Activated CD8-positive, alpha-beta T cell treated with anti-CD3 and anti-CD28 coated beads, Interleukin-2, amount 10 ng/mL, durations not matched to agents 7 days and 5 days (primary cell): ENCODE measurements at regions not wholly inside any gene's neighbourhood (a gene's known extent, or its start where the extent isn't known, plus 50 kb on each side); places are given as distances from the start of the nearest gene placed in this dataset.

Experiments used
- ATAC-seq: fragments of 150-1000 bp; cut with Tn5 transposase; one replicate; pipeline ENCODE4 v1.10.0; 2021; ENCODE audit warnings: moderate library complexity
- CTCF ChIA-PET: fragments of 350-600 bp; sonication (Branson Sonifier 250); formaldehyde crosslinking; loops from one replicate; lab custom pipeline; 2021; ENCODE audit warnings: antibody characterized with exemption; lab: Charles Lee
- POLR2A ChIA-PET: fragments of 350-600 bp; sonication (Branson Sonifier 250); formaldehyde crosslinking; loops from one replicate; lab custom pipeline; 2021; ENCODE audit warnings: antibody characterized with exemption; lab: Charles Lee
- DNase-seq: peaks from one replicate; pipeline ENCODE4 v3.0.0-alpha.2; 2020
- H3K27ac Mint-ChIP-seq: one replicate; pipeline ENCODE4 v1.8.0; 2021; ENCODE audit warnings: mild to moderate bottlenecking, mixed read lengths
- H3K27me3 Mint-ChIP-seq: one replicate; pipeline ENCODE4 v1.8.0; 2021; ENCODE audit warnings: low read depth, mixed read lengths
- H3K36me3 Mint-ChIP-seq: one replicate; pipeline ENCODE4 v1.8.0; 2021; ENCODE audit warnings: low read depth, mixed read lengths
- H3K4me1 Mint-ChIP-seq: one replicate; pipeline ENCODE4 v1.8.0; 2021; ENCODE audit warnings: low read depth, mixed read lengths
- H3K4me3 Mint-ChIP-seq: one replicate; pipeline ENCODE4 v1.8.0; 2021; ENCODE audit warnings: mild to moderate bottlenecking, mixed read lengths
- H3K9me3 Mint-ChIP-seq: one replicate; pipeline ENCODE4 v1.8.0; 2022; ENCODE audit warnings: mixed read lengths; ENCODE audit not compliant: insufficient read depth

GRCh38 chr1:94698356-94698755, 121.8 kb upstream of the SLC44A3 start:
- no peak for ATAC-seq
- no peak overlapping the region for H3K27ac Mint-ChIP-seq
- no peak overlapping the region for H3K4me3 Mint-ChIP-seq
- POLR2A ChIA-PET: interaction anchor here (0.6 kb wide), 1 partner anchor 98 kb away, joined by 3 read pairs; no protein-coding TSS in a partner anchor
- peaks cover 18% of the 10 kb centered on the region for H3K27me3 Mint-ChIP-seq
- peaks cover 6% of the 10 kb centered on the region for H3K4me1 Mint-ChIP-seq
- no peaks in the 10 kb centered on the region for H3K36me3 Mint-ChIP-seq
- no peak for DNase-seq
- CTCF ChIA-PET: no interaction called here
- no peaks in the 10 kb centered on the region for H3K9me3 Mint-ChIP-seq

GRCh38 chr1:94697839-94698238, 122.3 kb upstream of the SLC44A3 start:
- H3K9me3 Mint-ChIP-seq: no peaks in the 10 kb centered on the region
- H3K4me3 Mint-ChIP-seq: no peak overlapping the region
- H3K27ac Mint-ChIP-seq: no peak overlapping the region
- CTCF ChIA-PET: no interaction called here
- H3K27me3 Mint-ChIP-seq: peaks cover 17% of the 10 kb centered on the region
- ATAC-seq (no peak), DNase-seq (no peak)
- POLR2A ChIA-PET: no interaction called here
- H3K4me1 Mint-ChIP-seq: peaks cover 6% of the 10 kb centered on the region
- no peaks in the 10 kb centered on the region for H3K36me3 Mint-ChIP-seq

GRCh38 chr1:94694226-94694915, 125.8 kb upstream of the SLC44A3 start:
- Mint-ChIP-seq H3K9me3 (no peaks in the 10 kb centered on the region), H3K4me1 (peaks cover 6% of the 10 kb centered on the region), H3K27me3 (peaks cover 21% of the 10 kb centered on the region), H3K4me3 (no peak overlapping the region), H3K27ac (no peak overlapping the region), H3K36me3 (no peaks in the 10 kb centered on the region)
- ChIA-PET POLR2A (no interaction called here), CTCF (no interaction called here)
- DNase-seq: peak; percentile 23
- peak; percentile 53 for ATAC-seq

- POLR2A ChIA-PET: no interaction called here
- Mint-ChIP-seq H3K27me3 (peaks cover 23% of the 10 kb centered on the region), H3K27ac (no peak overlapping the region), H3K9me3 (no peaks in the 10 kb centered on the region), H3K4me3 (no peak overlapping the region), H3K4me1 (peaks cover 6% of the 10 kb centered on the region), H3K36me3 (no peaks in the 10 kb centered on the region)
- CTCF ChIA-PET: no interaction called here
- DNase-seq: no peak
- no peak for ATAC-seq
These were observed 126.7 kb upstream of the SLC44A3 start for GRCh38 chr1:94693435-94693834.

GRCh38 chr1:94693029-94693428, 127.1 kb upstream of the SLC44A3 start:
- Mint-ChIP-seq H3K36me3 (no peaks in the 10 kb centered on the region), H3K4me3 (no peak overlapping the region), H3K27ac (no peak overlapping the region), H3K4me1 (peaks cover 6% of the 10 kb centered on the region), H3K27me3 (peaks cover 23% of the 10 kb centered on the region), H3K9me3 (no peaks in the 10 kb centered on the region)
- ATAC-seq: no peak
- ChIA-PET CTCF (no interaction called here), POLR2A (no interaction called here)
- DNase-seq: no peak

GRCh38 chr1:94688646-94689045, 131.5 kb upstream of the SLC44A3 start:
- H3K27ac Mint-ChIP-seq: no peak overlapping the region
- no peak for ATAC-seq
- H3K27me3 Mint-ChIP-seq: peaks cover 18% of the 10 kb centered on the region
- no peaks in the 10 kb centered on the region for H3K9me3 Mint-ChIP-seq
- ChIA-PET CTCF (interaction anchor here (1.2 kb wide), 1 partner anchor 11 kb away, joined by 3 read pairs; no protein-coding TSS in a partner anchor), POLR2A (no interaction called here)
- no peak overlapping the region for H3K4me3 Mint-ChIP-seq
- DNase-seq: no peak
- no peaks in the 10 kb centered on the region for H3K36me3 Mint-ChIP-seq
- H3K4me1 Mint-ChIP-seq: no peaks in the 10 kb centered on the region

- CTCF ChIA-PET: no interaction called here
- Mint-ChIP-seq H3K4me1 (no peaks in the 10 kb centered on the region), H3K27ac (no peak overlapping the region), H3K9me3 (no peaks in the 10 kb centered on the region), H3K36me3 (no peaks in the 10 kb centered on the region), H3K27me3 (peaks cover 18% of the 10 kb centered on the region), H3K4me3 (no peak overlapping the region)
- ATAC-seq: no peak
- no peak for DNase-seq
- POLR2A ChIA-PET: no interaction called here
These were observed 133.3 kb upstream of the SLC44A3 start for GRCh38 chr1:94686882-94687281.

- Mint-ChIP-seq H3K27me3 (peaks cover 11% of the 10 kb centered on the region), H3K4me1 (no peaks in the 10 kb centered on the region), H3K27ac (no peak overlapping the region), H3K9me3 (no peaks in the 10 kb centered on the region), H3K4me3 (no peak overlapping the region), H3K36me3 (no peaks in the 10 kb centered on the region)
- ATAC-seq: no peak
- no peak for DNase-seq
- ChIA-PET CTCF (no interaction called here), POLR2A (no interaction called here)
These were observed 135.4 kb upstream of the SLC44A3 start for GRCh38 chr1:94684690-94685250.

GRCh38 chr1:94683886-94684285, 136.3 kb upstream of the SLC44A3 start:
- no peak overlapping the region for H3K4me3 Mint-ChIP-seq
- POLR2A ChIA-PET: no interaction called here
- H3K27ac Mint-ChIP-seq: no peak overlapping the region
- no peak for DNase-seq
- CTCF ChIA-PET: no interaction called here
- no peaks in the 10 kb centered on the region for H3K4me1 Mint-ChIP-seq
- H3K9me3 Mint-ChIP-seq: no peaks in the 10 kb centered on the region
- no peaks in the 10 kb centered on the region for H3K36me3 Mint-ChIP-seq
- peaks cover 9% of the 10 kb centered on the region for H3K27me3 Mint-ChIP-seq
- no peak for ATAC-seq

- POLR2A ChIA-PET: no interaction called here
- H3K36me3 Mint-ChIP-seq: no peaks in the 10 kb centered on the region
- CTCF ChIA-PET: interaction anchor here (1.3 kb wide), 1 partner anchor 78 kb away, joined by 3 read pairs; no protein-coding TSS in a partner anchor
These were observed 138.4 kb upstream of the F3 start for GRCh38 chr1:94680039-94680377.

GRCh38 chr1:94679332-94680038, 137.9 kb upstream of the F3 start:
- CTCF ChIA-PET: interaction anchor here (1.3 kb wide), 1 partner anchor 77 kb away, joined by 3 read pairs; no protein-coding TSS in a partner anchor
- H3K36me3 Mint-ChIP-seq: no peaks in the 10 kb centered on the region

More at GRCh38 chr1:94680039-94680377, 138.4 kb upstream of the F3 start:
- Mint-ChIP-seq H3K4me1 (no peaks in the 10 kb centered on the region), H3K4me3 (no peak overlapping the region), H3K9me3 (no peaks in the 10 kb centered on the region), H3K27ac (no peak overlapping the region), H3K27me3 (peaks cover 9% of the 10 kb centered on the region)
- DNase-seq (no peak), ATAC-seq (no peak)

GRCh38 chr1:94678202-94678848, 136.8 kb upstream of the F3 start:
- Mint-ChIP-seq H3K4me1 (no peaks in the 10 kb centered on the region), H3K27ac (no peak overlapping the region), H3K4me3 (no peak overlapping the region)

More at GRCh38 chr1:94679332-94680038, 137.9 kb upstream of the F3 start:
- Mint-ChIP-seq H3K4me3 (no peak overlapping the region), H3K27ac (no peak overlapping the region), H3K4me1 (no peaks in the 10 kb centered on the region), H3K27me3 (peaks cover 7% of the 10 kb centered on the region), H3K9me3 (no peaks in the 10 kb centered on the region)
- ATAC-seq (no peak), DNase-seq (no peak)
- POLR2A ChIA-PET: no interaction called here

More at GRCh38 chr1:94678202-94678848, 136.8 kb upstream of the F3 start:
- POLR2A ChIA-PET: no interaction called here
- no peaks in the 10 kb centered on the region for H3K9me3 Mint-ChIP-seq
- H3K36me3 Mint-ChIP-seq: no peaks in the 10 kb centered on the region
- DNase-seq (no peak), ATAC-seq (no peak)
- CTCF ChIA-PET: interaction anchor here (0.8 kb wide), 1 partner anchor 10 kb away, joined by 3 read pairs; no protein-coding TSS in a partner anchor
- peaks cover 3% of the 10 kb centered on the region for H3K27me3 Mint-ChIP-seq
